ENCODE measurements at regions not wholly inside any gene's neighbourhood (a gene's known extent, or its start where the extent isn't known, plus 50 kb on each side); places are given as distances from the start of the nearest gene placed in this dataset.

DNA sequence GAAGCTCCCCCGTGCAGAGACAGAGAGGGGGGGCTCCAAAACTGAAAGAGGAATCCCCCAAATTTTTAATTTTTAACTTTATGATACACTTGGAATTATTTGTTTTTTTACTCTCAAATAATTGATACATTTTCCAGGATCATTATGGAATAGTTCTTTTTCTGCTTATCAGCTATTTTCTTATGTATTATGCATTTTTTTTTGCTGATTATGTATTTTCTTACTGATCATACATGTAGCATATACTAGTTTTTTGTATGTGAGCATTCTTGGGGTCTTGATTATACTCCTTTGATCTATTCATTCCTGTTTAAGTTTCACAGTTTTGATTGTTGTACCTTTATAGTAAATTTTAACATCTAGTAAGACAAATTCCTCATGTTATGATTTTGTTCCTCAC lies 55.5 kb upstream of the LDHB start:
- no peak for DNase-seq

DNA sequence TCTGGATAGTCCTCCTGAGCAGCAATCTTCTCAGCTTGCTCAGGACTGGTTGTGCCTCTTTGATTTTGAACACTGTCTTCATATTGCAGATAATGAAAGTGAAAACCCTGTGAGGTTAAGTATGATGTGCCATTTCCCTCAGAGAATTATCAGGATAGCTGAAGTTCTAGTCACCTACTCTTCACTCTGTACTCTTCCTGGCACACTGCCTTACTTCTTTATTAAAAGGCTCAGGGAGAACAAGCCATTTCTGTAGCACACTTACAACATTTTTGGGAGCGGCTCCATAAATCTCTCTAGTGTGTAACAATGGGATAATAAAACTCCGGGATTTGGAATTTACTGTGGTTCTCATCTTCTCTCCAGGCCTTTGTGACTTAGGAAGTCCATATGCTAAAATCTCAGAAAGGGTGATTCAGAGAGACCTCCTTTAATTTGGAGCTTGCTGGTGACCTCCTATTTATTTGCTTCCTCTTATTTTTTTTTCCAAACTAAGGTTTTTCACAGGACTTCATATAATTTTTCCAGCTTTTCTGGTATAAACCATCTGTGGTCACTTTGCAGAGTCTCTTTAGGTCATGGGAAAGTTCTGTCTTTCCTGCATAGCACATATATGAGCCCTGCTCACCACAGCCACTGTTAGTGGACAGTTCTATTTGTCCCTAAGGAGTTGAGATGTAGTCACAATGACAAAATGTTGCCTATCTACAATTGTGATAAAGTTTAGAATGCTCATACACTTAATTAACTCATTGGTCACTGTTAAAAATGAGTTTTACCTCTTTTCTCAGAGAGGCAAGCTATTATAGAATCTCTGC lies 53.5 kb upstream of the LDHB start:
- peak; percentile 36 for DNase-seq
